WTC11 (cell line): ENCODE measurements at regions not wholly inside any gene's neighbourhood (a gene's known extent, or its start where the extent isn't known, plus 50 kb on each side); places are given as distances from the start of the nearest gene placed in this dataset.

ENCODE experiments used
- ATAC-seq: fragments of 200-7000 bp; cut with Tn5 transposase; 2 replicates; pipeline ENCODE4 v1.10.0; 2021; ENCODE audit warnings: mild to moderate bottlenecking, moderate library complexity
- CTCF ChIA-PET: fragments of 300-600 bp; sonication (Branson Sonifier 250); formaldehyde crosslinking; loops from one replicate; lab custom pipeline; 2021; ENCODE audit warnings: antibody characterized with exemption; lab: Charles Lee
- POLR2A ChIA-PET: fragments of 350-600 bp; sonication (Branson Sonifier 250); formaldehyde crosslinking; loops from one replicate; lab custom pipeline; 2021; ENCODE audit warnings: antibody characterized with exemption; lab: Charles Lee
- DNase-seq: peaks from one replicate; pipeline ENCODE4 v3.0.0; 2021; ENCODE audit warnings: low spot score
- H3K27ac Mint-ChIP-seq: 2 replicates; pipeline ENCODE4 v1.8.0; 2021; ENCODE audit warnings: mixed read lengths
- H3K27me3 Mint-ChIP-seq: 2 replicates; pipeline ENCODE4 v1.8.0; 2021; ENCODE audit warnings: low read depth, mild to moderate bottlenecking, moderate library complexity, mixed read lengths
- H3K36me3 Mint-ChIP-seq: 2 replicates; pipeline ENCODE4 v1.8.0; 2021; ENCODE audit warnings: mixed read lengths
- H3K4me1 Mint-ChIP-seq: 2 replicates; pipeline ENCODE4 v1.8.0; 2022; ENCODE audit warnings: mixed read lengths
- H3K4me3 Mint-ChIP-seq: 2 replicates; pipeline ENCODE4 v1.8.0; 2021; ENCODE audit warnings: mild to moderate bottlenecking, moderate library complexity, mixed read lengths
- H3K9me3 Mint-ChIP-seq: 2 replicates; pipeline ENCODE4 v1.8.0; 2021; ENCODE audit warnings: mixed read lengths
- ATF2 ChIP-seq: sonication (generic); formaldehyde crosslinking; IDR thresholded peaks from 2 replicates; pipeline ENCODE4 v1.8.1; 2022; ENCODE audit warnings: low read depth, missing genetic modification reagents, borderline replicate concordance
- CREM ChIP-seq: sonication (generic); formaldehyde crosslinking; IDR thresholded peaks from 2 replicates; pipeline ENCODE4 v1.8.1; 2022; ENCODE audit warnings: mild to moderate bottlenecking, missing genetic modification reagents, moderate library complexity
- E2F1 ChIP-seq: sonication (generic); formaldehyde crosslinking; IDR thresholded peaks from 2 replicates; pipeline ENCODE4 v1.8.0; 2022; ENCODE audit warnings: mild to moderate bottlenecking, missing genetic modification reagents
- ELF4 ChIP-seq: sonication (generic); formaldehyde crosslinking; IDR thresholded peaks from 2 replicates; pipeline ENCODE4 v1.8.1; 2022; ENCODE audit warnings: low read depth, mild to moderate bottlenecking, moderate library complexity, missing genetic modification reagents
- ETV6 ChIP-seq: sonication (generic); formaldehyde crosslinking; IDR thresholded peaks from 2 replicates; pipeline ENCODE4 v1.8.1; 2022; ENCODE audit warnings: mild to moderate bottlenecking, missing genetic modification reagents
- JUN ChIP-seq: sonication (generic); formaldehyde crosslinking; IDR thresholded peaks from 2 replicates; pipeline ENCODE4 v1.8.0; 2023; ENCODE audit warnings: mild to moderate bottlenecking, missing genetic modification reagents
- PREB ChIP-seq: sonication (generic); formaldehyde crosslinking; IDR thresholded peaks from 2 replicates; pipeline ENCODE4 v1.8.1; 2022; ENCODE audit warnings: mild to moderate bottlenecking, missing genetic modification reagents, moderate library complexity, borderline replicate concordance
- SMAD3 ChIP-seq: sonication (generic); formaldehyde crosslinking; IDR thresholded peaks from 2 replicates; pipeline ENCODE4 v1.8.0; 2022; ENCODE audit warnings: missing genetic modification reagents, mild to moderate bottlenecking, borderline replicate concordance
- SMAD4 ChIP-seq: sonication (generic); formaldehyde crosslinking; IDR thresholded peaks from 2 replicates; pipeline ENCODE4 v1.8.0; 2022; ENCODE audit warnings: mild to moderate bottlenecking, missing genetic modification reagents
- TEAD1 ChIP-seq: sonication (generic); formaldehyde crosslinking; IDR thresholded peaks from 2 replicates; pipeline ENCODE4 v1.8.0; 2022; ENCODE audit warnings: mild to moderate bottlenecking, missing genetic modification reagents
- USF2 ChIP-seq: sonication (generic); formaldehyde crosslinking; IDR thresholded peaks from 2 replicates; pipeline ENCODE4 v1.8.1; 2023; ENCODE audit warnings: mild to moderate bottlenecking, missing genetic modification reagents, moderate library complexity
- ZNF219 ChIP-seq: sonication (generic); formaldehyde crosslinking; IDR thresholded peaks from 2 replicates; pipeline ENCODE4 v1.8.0; 2023; ENCODE audit warnings: missing genetic modification reagents, mild to moderate bottlenecking, borderline replicate concordance
- ZNF263 ChIP-seq: sonication (generic); formaldehyde crosslinking; IDR thresholded peaks from 2 replicates; pipeline ENCODE4 v1.8.1; 2022; ENCODE audit warnings: low read depth, mild to moderate bottlenecking, moderate library complexity, missing genetic modification reagents
- ZNF281 ChIP-seq: sonication (generic); formaldehyde crosslinking; IDR thresholded peaks from 2 replicates; pipeline ENCODE4 v1.8.0; 2023; ENCODE audit warnings: mild to moderate bottlenecking, missing genetic modification reagents

- TF ChIP-seq PREB (no peak), E2F1 (CRISPR knock-in tag) (no peak), ZNF281 (CRISPR knock-in tag) (no peak), SMAD4 (no peak), USF2 (CRISPR knock-in tag) (no peak), ELF4 (CRISPR knock-in tag) (no peak)
Observed at GRCh38 chr10:128981251-128981650, 485.8 kb upstream of the MGMT start (continued).

- TF ChIP-seq ATF2 (CRISPR knock-in tag), result no peak
- TF ChIP-seq TEAD1 (CRISPR knock-in tag), result no peak
- no peak for TF ChIP-seq SMAD3 (CRISPR knock-in tag)
- no peak for TF ChIP-seq ELF4 (CRISPR knock-in tag)
- no peak for TF ChIP-seq ETV6
- TF ChIP-seq CREM (CRISPR knock-in tag), result no peak
- DNase-seq, result no peak
Observed at GRCh38 chr10:128981881-128982615, 485.0 kb upstream of the MGMT start.

GRCh38 chr10:128982616-128982915, 484.5 kb upstream of the MGMT start:
- H3K27ac Mint-ChIP-seq, result no peak overlapping the region
- H3K9me3 Mint-ChIP-seq, result peaks cover 21% of the 10 kb centered on the region
- CTCF ChIA-PET, result no interaction called here
- ATAC-seq (no peak), DNase-seq (no peak)
- POLR2A ChIA-PET, result no interaction called here
- no peaks in the 10 kb centered on the region for H3K27me3 Mint-ChIP-seq
- H3K4me3 Mint-ChIP-seq, result no peak overlapping the region
- TF ChIP-seq ZNF263 (CRISPR knock-in tag), result no peak
- TF ChIP-seq JUN (CRISPR knock-in tag), result no peak
- TF ChIP-seq ZNF219 (CRISPR knock-in tag), result no peak
- no peak for TF ChIP-seq ELF4 (CRISPR knock-in tag)
- peaks cover 5% of the 10 kb centered on the region; the same call in 1 of the 2 replicates for H3K36me3 Mint-ChIP-seq
- H3K4me1 Mint-ChIP-seq, result peaks cover 10% of the 10 kb centered on the region; the same call in 1 of the 2 replicates

More at GRCh38 chr10:128981881-128982615, 485.0 kb upstream of the MGMT start:
- H3K4me3 Mint-ChIP-seq, result no peak overlapping the region
- no peak for ATAC-seq
- H3K9me3 Mint-ChIP-seq, result peaks cover 15% of the 10 kb centered on the region
- CTCF ChIA-PET, result interaction anchor here (1.0 to 1.7 kb wide), 2 partner anchors 350 to 770 kb away, joined by 3 to 4 read pairs; no protein-coding TSS in a partner anchor
- H3K36me3 Mint-ChIP-seq, result no peaks in the 10 kb centered on the region
- H3K27ac Mint-ChIP-seq, result no peak overlapping the region
- peaks cover 10% of the 10 kb centered on the region; the same call in 1 of the 2 replicates for H3K4me1 Mint-ChIP-seq
- H3K27me3 Mint-ChIP-seq, result no peaks in the 10 kb centered on the region
- POLR2A ChIA-PET, result no interaction called here
